SK-N-SH (cell line): ENCODE measurements at regions not wholly inside any gene's neighbourhood (a gene's known extent, or its start where the extent isn't known, plus 50 kb on each side); places are given as distances from the start of the nearest gene placed in this dataset.
"Not testable (repeated sequence)": the region's sequence is repeated elsewhere in the genome, so short reads cannot be mapped to it uniquely, and the experiment has no call there.

Experiments used
- CTCF ChIA-PET: fragments of 300-600, 350-600 bp; formaldehyde crosslinking; extraction: SDS; loops from one replicate; lab custom pipeline; 2021; lab: Yijun Ruan, JAX
- POLR2A ChIA-PET: fragments of 350-600 bp; sonication (Branson Sonifier 250); formaldehyde crosslinking; extraction: SDS; loops from one replicate; lab custom pipeline; 2020; ENCODE audit warnings: antibody characterized with exemption, inconsistent platforms; lab: Yijun Ruan, JAX
- DNase-seq: peaks from one replicate; pipeline ENCODE4 v3.0.0; 2012
- H2AFZ ChIP-seq: fragments of 200-600 bp; sonication (generic); 2 replicates; pipeline ENCODE4 v1.8.1; 2016; ENCODE audit warnings: antibody characterized with exemption, mild to moderate bottlenecking, low read depth
- H3F3A ChIP-seq: fragments of 200-600 bp; sonication (generic); replicated peaks from 2 replicates; pipeline ENCODE3; 2016; ENCODE audit warnings: antibody characterized with exemption, mild to moderate bottlenecking; ENCODE audit not compliant: insufficient read depth
- H3K27ac ChIP-seq, 2 experiments: fragments of 200-500 bp in 1 of 2; fragments of 200-600 bp in 1 of 2; sonication (Bioruptor generic) in 1 of 2; sonication (generic), shearing (Covaris generic) in 1 of 2; 2 replicates each; pipeline versions ENCODE4 v1.5.1 to v1.6.1; 2014 to 2016; ENCODE audit warnings: low read depth in 2 of 2, inconsistent platforms in 1 of 2, low read length in 1 of 2, mild to moderate bottlenecking in 1 of 2, mixed read lengths in 1 of 2
- H3K27me3 ChIP-seq: fragments of 200-600 bp; sonication (generic), shearing (Covaris generic); 2 replicates; pipeline ENCODE4 v1.6.1; 2016; ENCODE audit warnings: mixed run types; ENCODE audit not compliant: insufficient read depth
- H3K36me3 ChIP-seq, 2 experiments: fragments of 200-500 bp in 1 of 2; fragments of 200-600 bp in 1 of 2; sonication (Bioruptor generic) in 1 of 2; sonication (generic) in 1 of 2; replicated peaks in 1 of 2; 2 replicates each; pipeline versions ENCODE3 to v1.5.1; 2014 to 2016; ENCODE audit warnings: low read length in 1 of 2, mild to moderate bottlenecking in 1 of 2; ENCODE audit not compliant: insufficient read depth in 2 of 2, control insufficient read depth in 1 of 2
- H3K4me1 ChIP-seq, 2 experiments: fragments of 200-500 bp in 1 of 2; fragments of 200-600 bp in 1 of 2; sonication (Bioruptor generic) in 1 of 2; sonication (generic), shearing (Covaris generic) in 1 of 2; 2 replicates each; pipeline versions ENCODE4 v1.5.1 to v1.6.1; 2014 to 2016; ENCODE audit warnings: low read depth in 1 of 2, low read length in 1 of 2, mixed run types in 1 of 2; ENCODE audit not compliant: insufficient read depth in 2 of 2, control insufficient read depth in 1 of 2
- H3K4me2 ChIP-seq: fragments of 200-600 bp; sonication (generic), shearing (Covaris generic); 2 replicates; pipeline ENCODE4 v1.6.1; 2017; ENCODE audit warnings: mixed run types
- H3K4me3 ChIP-seq, 2 experiments: fragments of 200-500 bp in 1 of 2; fragments of 200-600 bp in 1 of 2; sonication (Bioruptor generic) in 1 of 2; sonication (generic), shearing (Covaris generic) in 1 of 2; 2 replicates each; pipeline versions ENCODE4 v1.5.1 to v1.8.1; 2014 to 2016; ENCODE audit warnings: low read depth in 2 of 2, inconsistent platforms in 1 of 2, low read length in 1 of 2, mild to moderate bottlenecking in 1 of 2, mixed read lengths in 1 of 2, moderate library complexity in 1 of 2
- H3K79me2 ChIP-seq: fragments of 200-600 bp; sonication (generic); 2 replicates; pipeline ENCODE4 v1.8.1; 2017; ENCODE audit warnings: mild to moderate bottlenecking; ENCODE audit not compliant: insufficient read depth
- H3K9ac ChIP-seq: fragments of 200-600 bp; sonication (generic); 2 replicates; pipeline ENCODE4 v1.6.1; 2017; ENCODE audit warnings: mixed run types
- H3K9me2 ChIP-seq: fragments of 200-600 bp; sonication (generic); 2 replicates; pipeline ENCODE4 v1.6.1; 2017; ENCODE audit warnings: mixed run types
- H3K9me3 ChIP-seq: fragments of 200-600 bp; sonication (generic); 2 replicates; pipeline ENCODE4 v1.6.1; 2017; ENCODE audit warnings: mixed run types, mild to moderate bottlenecking, moderate library complexity
- H4K20me1 ChIP-seq: fragments of 200-600 bp; sonication (generic); 2 replicates; pipeline ENCODE4 v1.6.1; 2017; ENCODE audit warnings: mild to moderate bottlenecking, mixed run types; ENCODE audit not compliant: insufficient read depth
- ELF1 ChIP-seq: IDR thresholded peaks from 2 replicates; pipeline ENCODE4 v1.4.0; 2012
- FOSL2 ChIP-seq: IDR thresholded peaks from 2 replicates; pipeline ENCODE4 v1.4.0; 2012; ENCODE audit warnings: low read depth, mild to moderate bottlenecking, moderate library complexity, borderline replicate concordance
- FOXJ3 ChIP-seq: sonication (generic); formaldehyde crosslinking; IDR thresholded peaks from 2 replicates; pipeline ENCODE4 v1.5.1; 2020; ENCODE audit warnings: mild to moderate bottlenecking, missing genetic modification reagents
- GABPA ChIP-seq: IDR thresholded peaks from 2 replicates; pipeline ENCODE4 v1.4.0; 2012; ENCODE audit warnings: low read depth, mild to moderate bottlenecking
- IRF3 ChIP-seq: fragments of 150-350 bp; IDR thresholded peaks from 2 replicates; pipeline ENCODE4 v1.6.1; 2016; ENCODE audit warnings: mild to moderate bottlenecking, low read depth, low read length
- JUND ChIP-seq: IDR thresholded peaks from 2 replicates; pipeline ENCODE4 v1.4.0; 2012
- MXI1 ChIP-seq: IDR thresholded peaks from 2 replicates; pipeline ENCODE4 v1.6.1; 2012; ENCODE audit warnings: mild to moderate bottlenecking, low read depth, low read length, improper control_type of control experiment
- PBX3 ChIP-seq: IDR thresholded peaks from 2 replicates; pipeline ENCODE4; 2012
- RFX5 ChIP-seq: IDR thresholded peaks from 2 replicates; pipeline ENCODE4 v1.6.1; 2012; ENCODE audit warnings: mild to moderate bottlenecking, improper control_type of control experiment, low read length
- SMC3 ChIP-seq: IDR thresholded peaks from 2 replicates; pipeline ENCODE4 v1.6.1; 2012; ENCODE audit warnings: low read depth, low read length, improper control_type of control experiment
- USF2 ChIP-seq: fragments of 150-350 bp; IDR thresholded peaks from 2 replicates; pipeline ENCODE4 v1.6.1; 2017; ENCODE audit warnings: antibody characterized with exemption, low read length, low read depth, borderline replicate concordance
- WGBS: methylation state at CpG from one replicate; pipeline ENCODE4 v1.1.6; 2017; ENCODE audit warnings: low lambda C conversion rate; 5-methylcytosine and 5-hydroxymethylcytosine counted together

- no peak overlapping the region for H3K9ac ChIP-seq
- TF ChIP-seq PBX3 = no peak
- TF ChIP-seq GABPA = no peak
- H4K20me1 ChIP-seq = no peaks in the 10 kb centered on the region
- H3K27ac ChIP-seq = no peak overlapping the region
- no peak overlapping the region for H3K4me2 ChIP-seq
- H3K9me3 ChIP-seq = no peaks in the 10 kb centered on the region
- 24% methylated on average over 1 of the region's 1 CpG for WGBS
- no peak overlapping the region for H3K4me3 ChIP-seq
- H3F3A ChIP-seq = no peaks in the 10 kb centered on the region
- DNase-seq = no peak
- no peaks in the 10 kb centered on the region for H3K9me2 ChIP-seq
- no peaks in the 10 kb centered on the region; a peak in 1 of 4 replicates for H3K4me1 ChIP-seq
- POLR2A ChIA-PET = no interaction called here
- H3K36me3 ChIP-seq = no peaks in the 10 kb centered on the region
- no peaks in the 10 kb centered on the region for H3K27me3 ChIP-seq
- no peak overlapping the region for H2AFZ ChIP-seq
- H3K79me2 ChIP-seq = no peaks in the 10 kb centered on the region
- CTCF ChIA-PET = no interaction called here
Measured at GRCh38 chr6:153984811-153985210, 54.2 kb upstream of the OPRM1 start.

- CTCF ChIA-PET = no interaction called here
- Histone ChIP-seq H3K79me2 (no peaks in the 10 kb centered on the region), H3K9ac (no peak overlapping the region), H3K27me3 (no peaks in the 10 kb centered on the region), H2AFZ (no peak overlapping the region), H4K20me1 (no peaks in the 10 kb centered on the region), H3K9me2 (no peaks in the 10 kb centered on the region), H3K9me3 (no peaks in the 10 kb centered on the region), H3K4me3 (no peak overlapping the region), H3F3A (no peaks in the 10 kb centered on the region), H3K36me3 (no peaks in the 10 kb centered on the region), H3K4me1 (peaks cover 0 to 11% of the 10 kb centered on the region in 2 experiments; a peak in 2 of 4 replicates), H3K27ac (no peak overlapping the region), H3K4me2 (no peak overlapping the region)
- DNase-seq = no peak
- 39% methylated on average over 2 of the region's 2 CpGs for WGBS
- POLR2A ChIA-PET = no interaction called here
- TF ChIP-seq ELF1 = no peak
- TF ChIP-seq USF2 = no peak
- TF ChIP-seq JUND = no peak
- TF ChIP-seq MXI1 = no peak
- no peak for TF ChIP-seq SMC3
- TF ChIP-seq FOXJ3 = no peak
- no peak for TF ChIP-seq IRF3
- TF ChIP-seq RFX5 = no peak
- TF ChIP-seq FOSL2 = no peak
Measured at GRCh38 chr6:153980171-153980570, 58.9 kb upstream of the OPRM1 start.

- CTCF ChIA-PET = interaction anchor here (0.6 to 1.9 kb wide), 2 partner anchors 61 to 149 kb away, joined by 4 to 7 read pairs; no protein-coding TSS in a partner anchor
- H3K9ac ChIP-seq, H3K4me3 ChIP-seq, DNase-seq, H3K36me3 ChIP-seq, H3K9me2 ChIP-seq, H3F3A ChIP-seq, H4K20me1 ChIP-seq, POLR2A ChIA-PET, H3K27me3 ChIP-seq, H2AFZ ChIP-seq, H3K79me2 ChIP-seq, H3K27ac ChIP-seq, H3K9me3 ChIP-seq, H3K4me2 ChIP-seq: not testable (repeated sequence)
- H3K4me1 ChIP-seq = peaks cover 0 to 11% of the 10 kb centered on the region in 2 experiments; a peak in 2 of 4 replicates
- 77% methylated on average over 18 of the region's 26 CpGs for WGBS
Measured at GRCh38 chr6:153978911-153979548, 60.0 kb upstream of the OPRM1 start.
